ENCODE measurements at regions not wholly inside any gene's neighbourhood (a gene's known extent, or its start where the extent isn't known, plus 50 kb on each side); places are given as distances from the start of the nearest gene placed in this dataset.
A peak's percentile ranks its signal among the peaks of the same experiment; 100 is the strongest.

DNA sequence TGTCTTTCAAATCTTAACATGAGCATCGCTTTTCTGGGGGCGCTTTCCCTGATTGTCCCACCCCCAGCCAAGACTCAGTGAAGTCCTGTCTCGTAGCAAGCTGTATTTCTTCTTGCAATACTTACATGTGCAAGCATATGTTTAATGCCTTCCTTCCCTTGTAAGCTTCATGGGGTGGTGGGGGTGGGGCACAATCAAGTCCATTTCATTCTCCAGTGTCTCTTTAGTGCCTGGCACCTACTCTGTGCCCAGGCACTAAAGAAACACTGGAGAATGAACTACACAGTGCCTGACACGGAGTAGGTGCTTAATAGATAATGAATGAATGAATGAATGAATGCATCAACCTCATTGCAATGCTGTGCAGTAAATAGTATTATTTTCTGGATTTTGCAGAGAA, 143.1 kb downstream of the PLPP3 start:
- H3K4me3 ChIP-seq (ENCODE audit: low read depth, low read length) = no peak overlapping the region

DNA sequence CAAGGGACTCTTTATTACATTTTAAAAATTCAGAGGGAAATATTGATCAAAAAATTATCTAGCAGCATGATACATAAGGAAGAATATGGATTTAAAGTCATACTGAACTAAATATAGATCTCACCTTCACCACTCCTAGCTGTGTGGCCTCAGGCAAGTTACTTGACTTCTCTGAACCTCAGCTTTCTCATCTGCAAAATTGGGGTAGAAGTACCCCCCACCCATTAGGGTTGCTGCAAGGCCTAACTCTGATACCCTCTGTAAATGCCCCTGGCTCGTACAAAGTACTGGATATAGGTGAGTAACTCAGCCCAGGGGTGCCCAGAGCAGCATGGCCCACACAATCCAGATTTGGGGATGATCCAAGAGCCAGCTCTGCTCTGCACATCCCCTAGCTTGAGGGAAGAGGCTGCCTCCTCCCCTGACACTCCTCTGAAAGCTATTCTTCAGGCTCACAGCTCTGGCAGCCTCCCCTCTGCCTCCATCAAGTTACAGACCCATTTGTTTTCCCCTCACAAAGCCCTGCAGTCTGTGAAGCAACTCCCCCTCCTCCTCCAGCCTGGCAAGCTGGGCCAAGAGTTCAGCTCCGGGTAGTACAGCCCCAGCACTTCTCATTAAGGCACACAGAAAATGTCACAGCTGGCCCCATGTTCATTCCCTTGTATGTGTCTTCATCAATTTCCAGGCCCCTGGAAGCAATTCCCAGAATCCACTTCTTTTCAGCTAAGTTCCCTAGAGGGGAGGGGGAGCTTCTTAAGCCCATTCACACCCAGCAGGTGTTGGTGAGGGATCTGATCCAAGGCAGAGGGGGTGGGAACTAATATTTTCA, 143.7 kb downstream of the PLPP3 start:
- TF ChIP-seq, protein P1, sequence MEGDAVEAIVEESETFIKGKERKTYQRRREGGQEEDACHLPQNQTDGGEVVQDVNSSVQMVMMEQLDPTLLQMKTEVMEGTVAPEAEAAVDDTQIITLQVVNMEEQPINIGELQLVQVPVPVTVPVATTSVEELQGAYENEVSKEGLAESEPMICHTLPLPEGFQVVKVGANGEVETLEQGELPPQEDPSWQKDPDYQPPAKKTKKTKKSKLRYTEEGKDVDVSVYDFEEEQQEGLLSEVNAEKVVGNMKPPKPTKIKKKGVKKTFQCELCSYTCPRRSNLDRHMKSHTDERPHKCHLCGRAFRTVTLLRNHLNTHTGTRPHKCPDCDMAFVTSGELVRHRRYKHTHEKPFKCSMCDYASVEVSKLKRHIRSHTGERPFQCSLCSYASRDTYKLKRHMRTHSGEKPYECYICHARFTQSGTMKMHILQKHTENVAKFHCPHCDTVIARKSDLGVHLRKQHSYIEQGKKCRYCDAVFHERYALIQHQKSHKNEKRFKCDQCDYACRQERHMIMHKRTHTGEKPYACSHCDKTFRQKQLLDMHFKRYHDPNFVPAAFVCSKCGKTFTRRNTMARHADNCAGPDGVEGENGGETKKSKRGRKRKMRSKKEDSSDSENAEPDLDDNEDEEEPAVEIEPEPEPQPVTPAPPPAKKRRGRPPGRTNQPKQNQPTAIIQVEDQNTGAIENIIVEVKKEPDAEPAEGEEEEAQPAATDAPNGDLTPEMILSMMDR (IDR thresholded peaks at IDR 0.05; ENCODE audit: borderline replicate concordance, insufficient read depth, low read depth, low read length) = no peak
- no peak overlapping the region for H3K4me3 ChIP-seq (ENCODE audit: low read depth, low read length)

More for the DNA sequence above, 143.1 kb downstream of the PLPP3 start:
- TF ChIP-seq, protein P1 (IDR thresholded peaks at IDR 0.05; ENCODE audit: borderline replicate concordance, insufficient read depth, low read depth, low read length) = no peak

DNA sequence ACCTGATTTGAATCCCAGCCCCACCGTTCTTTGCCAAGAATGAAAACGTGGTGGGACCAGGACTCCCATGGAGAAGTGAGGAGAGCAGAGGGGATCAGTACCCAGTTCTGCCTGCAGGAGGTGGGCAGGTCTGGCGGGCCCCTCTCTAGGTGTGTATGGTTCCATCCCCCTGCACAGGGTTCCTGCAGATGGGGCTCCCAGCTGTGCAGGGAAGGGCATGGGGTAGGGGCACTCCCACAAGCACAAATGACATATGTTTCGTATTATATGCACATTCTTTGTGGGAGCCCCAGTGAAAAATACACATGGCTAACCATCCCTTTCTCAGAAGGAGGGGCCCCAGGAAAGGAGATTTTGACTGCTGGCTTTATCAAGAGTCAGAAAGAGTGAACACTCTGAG, 144.6 kb downstream of the PLPP3 start:
- TF ChIP-seq, protein P1 (IDR thresholded peaks at IDR 0.05; ENCODE audit: borderline replicate concordance, insufficient read depth, low read depth, low read length) = peak; percentile 13; the same call in 1 of the 2 replicates
- no peak overlapping the region for H3K4me3 ChIP-seq (ENCODE audit: low read depth, low read length)

DNA sequence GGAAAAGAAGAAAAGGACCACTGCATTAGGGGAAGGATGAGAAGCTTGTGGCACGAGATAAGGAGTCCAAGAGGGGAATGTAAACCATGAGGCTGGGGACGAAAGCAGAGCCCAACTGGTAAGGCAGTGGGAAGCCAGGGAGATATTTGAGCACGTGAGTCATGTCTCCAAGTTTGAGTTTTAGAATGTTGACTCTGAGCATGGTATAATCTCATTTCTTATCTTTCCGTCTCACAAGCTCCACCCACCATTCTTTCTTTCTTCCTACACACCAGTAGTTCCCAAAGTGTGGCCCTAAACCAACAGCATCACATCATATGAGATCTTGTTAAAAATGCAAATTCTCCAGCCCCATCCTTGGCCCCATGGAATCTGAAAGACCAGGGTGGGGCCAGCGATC, 145.3 kb downstream of the PLPP3 start:
- no peak overlapping the region for H3K4me3 ChIP-seq (ENCODE audit: low read depth, low read length)
- TF ChIP-seq, protein P1 (IDR thresholded peaks at IDR 0.05; ENCODE audit: borderline replicate concordance, insufficient read depth, low read depth, low read length) = no peak

DNA sequence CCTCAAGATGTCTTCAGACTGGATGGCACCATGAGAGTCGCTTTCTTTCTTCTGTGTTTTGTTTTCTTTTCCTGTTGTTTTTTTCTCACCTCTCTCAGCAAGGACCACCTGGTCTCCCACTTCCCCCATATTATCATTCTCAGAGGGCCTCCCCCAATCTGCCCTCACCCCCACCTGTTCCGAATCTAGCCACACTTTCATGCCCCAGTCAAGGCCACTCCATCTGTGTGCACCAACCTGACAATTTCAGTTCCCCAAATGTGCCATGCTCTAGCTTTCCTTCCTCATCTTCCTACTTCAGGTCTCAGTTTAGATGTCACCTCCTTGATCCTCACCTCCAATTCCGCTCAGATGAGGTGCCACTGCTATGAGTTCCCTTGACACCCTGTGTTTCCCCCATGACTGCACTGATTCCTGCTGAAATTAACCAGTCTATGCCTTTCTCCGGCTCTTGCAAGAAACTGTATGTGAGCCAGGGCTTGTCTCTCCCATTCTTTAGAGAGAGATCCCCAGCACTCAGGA, 146.2 kb downstream of the PLPP3 start:
- TF ChIP-seq, protein P1 (IDR thresholded peaks at IDR 0.05; ENCODE audit: borderline replicate concordance, insufficient read depth, low read depth, low read length) = no peak

DNA sequence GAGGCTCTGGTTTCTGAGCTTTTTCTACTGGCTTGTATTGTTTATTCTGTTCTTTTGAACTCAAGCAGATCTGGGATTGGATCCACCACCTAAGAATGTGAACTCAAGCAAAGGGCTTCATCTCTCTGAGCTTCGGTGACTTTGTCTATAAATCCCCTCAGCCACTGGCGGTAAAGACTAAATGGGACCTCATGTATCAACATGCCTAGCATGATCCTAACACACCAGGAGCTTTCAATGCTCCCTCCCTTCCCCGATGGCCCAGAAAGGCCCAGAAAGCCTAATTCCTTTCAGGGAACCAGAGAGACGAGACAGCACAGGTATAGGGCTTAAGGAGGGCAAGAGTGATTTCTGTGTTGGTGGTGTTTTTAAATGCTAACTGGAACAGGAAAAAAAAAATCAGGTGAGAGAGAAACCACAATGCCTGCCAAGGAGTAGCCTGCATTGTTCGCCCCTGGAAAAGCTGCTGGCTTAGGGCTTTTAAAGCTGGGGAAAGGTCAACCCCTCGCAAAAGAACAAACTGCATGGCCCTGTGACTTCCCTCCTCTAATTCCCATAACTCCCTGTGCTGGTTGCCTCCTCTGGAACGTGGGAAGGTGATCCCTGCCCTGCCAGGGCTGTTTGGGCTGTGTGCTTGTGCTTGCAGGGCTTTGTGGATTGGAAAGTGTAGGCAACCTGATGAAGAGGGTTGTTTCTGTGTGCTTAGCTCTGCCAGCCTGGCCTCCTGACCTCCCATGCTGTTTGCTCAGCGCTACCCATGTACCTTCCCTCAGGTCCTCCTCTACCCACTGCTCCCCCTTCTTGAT, 147.0 kb downstream of the PLPP3 start:
- TF ChIP-seq, protein P1 (IDR thresholded peaks at IDR 0.05; ENCODE audit: borderline replicate concordance, insufficient read depth, low read depth, low read length) = no peak

More for the DNA sequence above, 146.2 kb downstream of the PLPP3 start:
- no peak overlapping the region for H3K4me3 ChIP-seq (ENCODE audit: low read depth, low read length)

More for the DNA sequence above, 147.0 kb downstream of the PLPP3 start:
- no peak overlapping the region for H3K4me3 ChIP-seq (ENCODE audit: low read depth, low read length)

Measured in GM12875 (cell line).